Embryonic facial prominence (tissue), 1 donor: ENCODE measurements at regions not wholly inside any gene's neighbourhood (a gene's known extent, or its start where the extent isn't known, plus 50 kb on each side); places are given as distances from the start of the nearest gene placed in this dataset.

Experiments used
- DNase-seq: peaks from one replicate; pipeline ENCODE4 v3.0.0-alpha.2; 2016; ENCODE audit errors: extremely low spot score

- no peak for DNase-seq
These were observed 50.7 kb upstream of the VLDLR start for GRCh38 chr9:2570615-2571479.
